ENCODE measurements at regions not wholly inside any gene's neighbourhood (a gene's known extent, or its start where the extent isn't known, plus 50 kb on each side); places are given as distances from the start of the nearest gene placed in this dataset.
"Not testable (repeated sequence)": the region's sequence is repeated elsewhere in the genome, so short reads cannot be mapped to it uniquely, and the experiment has no call there.

DNA sequence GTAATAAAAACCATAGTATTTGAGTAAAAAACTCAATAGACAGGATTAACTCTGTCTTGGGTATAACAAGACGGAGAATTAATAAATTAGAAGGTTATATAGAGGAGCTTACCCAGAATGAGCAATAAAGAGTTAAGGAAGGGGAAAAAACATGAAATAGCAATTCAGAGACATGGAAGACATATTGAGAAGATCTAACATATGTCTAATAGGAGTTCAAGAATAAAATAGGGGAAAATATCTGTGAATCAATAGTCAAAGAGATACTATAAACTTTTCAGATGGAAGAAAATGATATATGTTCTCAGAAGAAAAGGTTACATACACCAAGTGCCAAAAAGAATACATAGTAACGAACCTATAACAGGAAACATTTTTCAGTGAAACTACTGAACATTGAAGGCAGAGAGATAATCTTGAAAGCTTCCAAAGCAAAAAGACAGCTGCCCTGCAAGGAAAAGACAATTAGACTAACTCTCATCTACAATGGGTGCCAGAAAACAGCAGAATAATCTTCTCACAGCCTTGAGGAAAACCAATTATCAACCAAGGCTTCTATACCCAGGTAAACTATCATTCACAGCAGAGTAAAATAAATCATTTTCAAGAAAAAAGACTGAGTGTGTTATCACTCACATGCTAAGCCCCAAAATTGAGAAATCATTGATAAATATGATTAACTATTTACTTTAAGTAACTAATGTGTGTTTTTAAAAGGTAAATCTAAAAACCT lies 106.0 kb downstream of the ENC1 start:
- no peak for DNase-seq (ENCODE audit: low read depth in 2 of 2)

DNA sequence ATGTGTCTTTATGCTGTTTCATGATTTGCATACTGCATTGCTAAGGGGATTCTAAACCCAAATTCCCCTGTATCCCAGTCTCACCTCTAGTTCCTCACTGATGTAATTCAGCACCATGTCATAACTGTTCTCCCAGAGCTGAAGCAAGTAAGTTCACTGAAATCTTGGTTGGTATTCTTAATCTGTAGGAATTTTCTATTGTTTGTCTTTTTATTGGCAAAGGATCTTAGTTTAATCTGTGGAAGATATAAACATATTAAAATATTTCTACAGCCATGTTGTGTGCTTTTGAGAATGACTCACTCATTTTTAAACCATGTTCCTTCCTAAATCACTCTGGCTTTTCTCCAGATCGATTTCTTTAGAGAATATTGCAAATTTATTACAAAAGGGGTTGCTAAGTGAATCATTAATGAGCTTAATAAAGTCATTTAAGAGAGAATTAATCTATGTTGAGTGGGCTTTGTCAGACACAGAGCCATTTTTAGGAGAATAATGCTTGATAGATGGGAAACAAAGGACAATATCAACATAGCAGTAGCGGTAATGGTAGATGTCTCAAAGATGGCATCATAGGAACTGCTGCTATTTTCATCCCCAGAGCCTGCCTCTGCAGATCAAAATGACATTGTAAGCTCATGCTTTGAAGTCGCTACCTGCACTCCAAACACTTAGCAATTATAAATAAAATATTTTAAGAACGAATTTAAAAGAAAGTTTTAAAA lies 110.0 kb downstream of the ENC1 start:
- no peak for DNase-seq (ENCODE audit: low read depth in 2 of 2)

DNA sequence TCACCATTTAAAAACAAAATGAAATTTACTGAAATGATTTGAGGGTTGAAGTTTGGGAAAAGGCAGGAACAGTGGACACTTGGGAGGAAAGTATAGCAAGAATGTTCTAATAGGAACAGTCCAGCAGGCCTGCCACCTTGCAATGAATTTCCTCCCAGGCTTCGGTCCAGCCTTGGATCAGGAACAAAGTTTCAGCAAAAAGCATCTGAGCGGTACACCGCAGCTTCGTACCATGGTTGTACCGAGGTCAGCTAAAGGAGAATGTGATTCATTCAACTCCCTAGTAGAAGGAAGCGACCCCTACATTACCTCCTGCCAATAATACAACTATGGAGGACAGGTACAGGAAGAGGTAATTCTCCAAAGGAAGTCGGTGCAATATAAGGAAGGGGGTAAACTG lies 111.4 kb downstream of the ENC1 start:
- DNase-seq (ENCODE audit: low read depth in 2 of 2), result no peak

DNA sequence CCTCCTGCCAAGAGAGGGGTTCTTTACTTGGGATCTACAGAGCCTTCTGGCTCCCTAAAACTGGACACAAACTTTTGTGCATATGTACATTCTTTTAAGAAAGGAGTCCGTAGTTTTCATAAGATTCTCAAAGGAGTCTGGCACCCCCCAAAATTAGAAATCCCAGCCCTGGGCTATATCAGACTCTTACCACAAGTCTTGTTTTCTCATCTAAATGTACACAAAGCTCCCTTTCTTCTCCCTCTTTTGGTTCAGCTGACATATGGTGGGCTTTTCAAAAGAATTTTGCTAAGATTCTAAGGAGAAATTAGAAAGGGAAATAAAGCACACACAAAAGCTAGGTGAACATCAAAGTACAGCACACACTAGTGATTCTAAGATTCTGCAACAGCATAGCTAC lies 114.4 kb downstream of the ENC1 start:
- no peak for DNase-seq (ENCODE audit: low read depth in 2 of 2)

GRCh38 chr5:74524767-74525166 lies 115.8 kb downstream of the ENC1 start:
- DNase-seq (ENCODE audit: low read depth in 2 of 2), result not testable (repeated sequence)

GRCh38 chr5:74523698-74524097 lies 116.8 kb downstream of the ENC1 start:
- DNase-seq (ENCODE audit: low read depth in 2 of 2), result not testable (repeated sequence)

- DNase-seq (ENCODE audit: low read depth in 2 of 2), result not testable (repeated sequence)
Measured at GRCh38 chr5:74522838-74523237, 117.7 kb downstream of the ENC1 start.

DNA sequence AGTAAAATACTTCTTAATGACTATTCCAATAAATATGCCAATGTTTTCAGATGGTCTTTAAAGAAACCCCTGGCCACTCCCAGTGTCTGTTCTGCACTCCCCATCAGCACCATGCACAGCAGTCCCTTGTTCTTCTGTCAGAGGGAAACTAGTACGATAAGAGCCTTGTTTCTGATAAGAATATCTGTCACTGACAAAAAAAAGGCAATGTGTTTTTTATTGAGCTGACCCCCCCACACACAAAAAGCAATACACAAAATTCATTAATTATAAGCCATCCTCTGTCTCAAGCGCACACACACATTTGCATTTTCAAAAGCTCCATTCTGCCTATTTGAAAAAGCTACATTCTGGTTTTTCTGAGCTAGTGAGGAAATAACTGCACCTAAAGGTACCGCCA lies 119.1 kb downstream of the ENC1 start:
- DNase-seq (ENCODE audit: low read depth in 2 of 2), result no peak

DNA sequence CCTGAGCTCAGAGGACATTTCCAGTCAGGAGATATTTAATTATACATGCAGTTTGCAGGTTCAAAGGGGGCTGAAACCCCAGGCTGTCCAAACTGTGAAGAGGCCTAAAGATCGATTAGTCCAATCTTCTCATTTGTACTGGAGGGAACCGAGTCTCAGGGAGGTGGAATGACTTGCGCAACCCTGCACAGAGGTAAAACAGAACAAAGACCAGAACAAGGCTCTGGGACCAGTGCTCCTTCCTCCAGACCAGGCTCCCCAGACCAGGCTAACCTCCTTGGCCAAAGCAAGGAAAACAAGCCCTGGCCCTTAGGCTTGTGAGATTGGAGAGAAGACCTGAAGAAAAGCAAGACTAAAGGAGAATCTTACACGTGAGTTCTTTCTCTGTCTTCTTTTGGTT lies 120.8 kb downstream of the ENC1 start:
- DNase-seq (ENCODE audit: low read depth in 2 of 2), result no peak

- DNase-seq (ENCODE audit: low read depth in 2 of 2), result no peak
Measured at GRCh38 chr5:74519161-74519571, 121.4 kb downstream of the ENC1 start.

DNA sequence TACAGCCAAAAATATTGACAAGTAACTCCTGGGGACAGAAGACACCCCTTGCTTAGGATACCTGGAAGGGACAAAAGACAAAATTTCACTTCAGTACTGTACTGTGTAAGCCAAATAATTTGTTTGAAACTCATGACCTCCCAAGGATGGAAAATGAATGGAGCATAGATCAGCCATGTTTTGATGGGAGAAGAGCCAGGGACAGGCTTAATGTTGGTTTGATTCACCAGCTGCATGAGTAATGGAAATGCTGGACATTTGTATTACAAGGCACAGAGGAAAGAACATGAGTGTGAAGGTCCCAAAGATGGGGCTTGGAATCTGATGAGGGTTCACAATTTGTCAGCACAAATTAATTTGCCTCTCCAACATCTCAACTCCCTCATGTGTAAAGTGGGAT lies 122.8 kb downstream of the ENC1 start:
- no peak for DNase-seq (ENCODE audit: low read depth in 2 of 2)

DNA sequence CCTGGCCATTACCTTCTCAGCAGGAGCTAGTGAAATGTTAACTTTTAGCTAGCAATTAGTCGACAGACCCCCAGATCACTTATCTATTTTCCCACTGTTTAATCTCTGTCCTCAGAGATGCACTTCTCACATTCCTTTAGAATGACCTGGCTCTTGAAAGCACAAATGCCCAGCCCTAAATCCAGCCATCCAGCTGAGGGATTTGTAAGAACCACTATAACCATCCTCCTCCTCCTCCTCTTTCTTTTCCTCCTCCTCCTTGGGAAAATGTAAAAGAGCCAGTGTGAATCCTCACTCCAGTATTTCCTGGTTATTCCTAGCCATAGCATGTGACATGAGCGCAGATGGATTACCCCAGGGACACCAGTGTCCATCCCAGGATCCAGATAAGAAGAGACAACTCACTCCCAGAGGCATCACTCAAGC lies 124.3 kb downstream of the ENC1 start:
- DNase-seq (ENCODE audit: low read depth in 2 of 2), result no peak

- no peak for DNase-seq (ENCODE audit: low read depth in 2 of 2)
Measured at GRCh38 chr5:74514888-74515551, 125.5 kb downstream of the ENC1 start.

DNA sequence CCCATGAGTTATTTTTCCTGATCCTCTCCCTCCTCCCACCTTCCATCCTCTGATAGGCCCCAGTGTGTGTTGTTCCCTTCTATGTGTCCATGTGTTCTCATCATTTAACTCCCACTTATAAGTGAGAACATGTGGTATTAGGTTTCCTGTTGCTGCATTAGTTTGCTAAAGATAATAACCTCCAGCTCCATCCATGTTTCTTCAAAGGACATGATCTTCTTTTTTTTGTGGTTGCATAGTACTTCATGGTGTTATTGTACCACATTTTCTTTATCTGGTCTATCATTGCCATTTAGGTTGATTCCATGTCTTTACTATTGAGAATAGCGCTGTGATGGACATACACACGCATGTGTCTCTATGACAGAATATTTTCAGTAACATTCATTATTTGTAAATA lies 128.8 kb downstream of the ENC1 start:
- not testable (repeated sequence) for DNase-seq (ENCODE audit: low read depth in 2 of 2)

- no peak for DNase-seq (ENCODE audit: low read depth in 2 of 2)
Measured at GRCh38 chr5:74510476-74511075, 130.0 kb downstream of the ENC1 start.

DNA sequence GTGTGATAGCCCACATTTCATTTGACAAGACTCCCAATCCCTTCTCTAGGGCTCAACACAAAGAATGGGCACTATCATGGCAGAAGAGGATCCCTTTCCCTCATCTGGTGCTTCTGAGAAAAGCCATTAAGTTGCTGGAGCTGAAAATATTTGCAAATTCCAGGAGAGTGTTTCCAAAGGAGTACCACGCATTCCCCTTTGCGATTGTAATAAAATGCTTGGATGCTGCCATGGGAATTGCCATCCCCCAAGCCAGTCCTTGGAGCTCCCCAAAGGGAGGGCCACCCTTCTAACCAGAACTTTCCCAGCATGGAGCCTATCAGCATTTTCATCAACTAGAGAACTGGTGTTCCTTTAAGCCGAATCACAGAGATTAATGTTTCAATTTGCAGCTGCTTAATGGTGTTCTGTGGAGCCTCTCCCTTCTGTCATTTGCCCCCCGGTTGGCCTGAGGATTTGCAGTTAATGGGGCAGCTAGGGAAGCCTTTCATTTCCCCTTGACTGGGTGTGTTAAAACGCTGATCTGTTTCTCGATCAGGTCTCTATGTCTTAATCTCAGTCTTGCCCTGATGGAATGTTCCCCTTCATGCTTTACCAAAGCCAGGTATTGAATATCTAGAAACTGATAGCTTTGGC lies 133.0 kb downstream of the ENC1 start:
- DNase-seq (ENCODE audit: low read depth in 2 of 2), result no peak

- DNase-seq (ENCODE audit: low read depth in 2 of 2), result no peak
Measured at GRCh38 chr5:74506119-74506518, 134.4 kb downstream of the ENC1 start.

DNA sequence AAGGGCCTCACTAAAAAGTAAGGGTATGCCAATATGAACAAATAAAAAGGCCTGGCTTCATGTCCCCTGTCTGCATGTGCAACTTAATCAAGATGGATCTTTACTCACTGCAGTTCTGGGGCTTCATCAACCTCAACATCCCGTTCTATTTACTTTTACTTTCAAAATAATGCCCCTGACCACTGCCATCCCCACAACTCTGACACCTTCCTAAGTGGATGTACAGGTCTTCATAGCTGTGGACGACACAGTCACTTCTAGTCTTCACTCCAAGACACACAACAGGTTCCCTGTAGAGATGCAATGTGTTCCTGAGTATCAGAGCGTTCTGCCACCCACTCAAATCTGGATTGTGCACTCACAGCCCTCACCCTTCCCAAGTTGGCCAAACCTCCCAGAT lies 136.1 kb downstream of the ENC1 start:
- DNase-seq (ENCODE audit: low read depth in 2 of 2), result no peak

- DNase-seq (ENCODE audit: low read depth in 2 of 2), result no peak
Measured at GRCh38 chr5:74502479-74502950, 138.0 kb downstream of the ENC1 start.

GRCh38 chr5:74501674-74502478 lies 138.7 kb downstream of the ENC1 start:
- no peak for DNase-seq (ENCODE audit: low read depth in 2 of 2)

All from stimulated activated CD8-positive, alpha-beta memory T cell treated with anti-CD3 and anti-CD28 coated beads, Interleukin-2, amount 100 ng/mL, for 48 hours (primary cell).